HG02840 (cell line): ENCODE measurements at regions not wholly inside any gene's neighbourhood (a gene's known extent, or its start where the extent isn't known, plus 50 kb on each side); places are given as distances from the start of the nearest gene placed in this dataset.

Experiments used
- ATAC-seq: cut with Tn5 transposase; IDR thresholded peaks from one replicate; pipeline ENCODE4 v1.9.1; 2021; ENCODE audit warnings: mild to moderate bottlenecking, moderate library complexity, moderate number of reproducible peaks; ENCODE audit not compliant: unreplicated experiment, low FRiP score

DNA sequence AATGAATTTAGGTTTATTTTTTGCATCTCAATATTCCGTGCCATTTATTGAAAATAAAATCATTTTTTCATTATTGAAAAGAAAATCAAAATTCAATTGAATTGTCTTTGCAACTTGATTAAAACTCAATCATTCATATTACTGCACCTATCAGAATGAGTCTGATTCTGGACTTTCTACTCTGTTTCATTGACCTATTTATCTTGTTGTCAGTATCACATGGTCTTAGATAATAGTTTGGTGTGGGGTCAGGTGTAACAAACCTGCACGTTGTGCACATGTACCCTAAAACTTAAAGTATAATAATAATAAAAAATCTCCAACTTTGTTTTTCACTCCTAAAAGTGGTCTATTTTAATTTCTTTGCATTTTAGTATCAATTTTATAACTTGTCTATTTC lies 422.9 kb downstream of the RAD51AP2 start:
- no peak for ATAC-seq

DNA sequence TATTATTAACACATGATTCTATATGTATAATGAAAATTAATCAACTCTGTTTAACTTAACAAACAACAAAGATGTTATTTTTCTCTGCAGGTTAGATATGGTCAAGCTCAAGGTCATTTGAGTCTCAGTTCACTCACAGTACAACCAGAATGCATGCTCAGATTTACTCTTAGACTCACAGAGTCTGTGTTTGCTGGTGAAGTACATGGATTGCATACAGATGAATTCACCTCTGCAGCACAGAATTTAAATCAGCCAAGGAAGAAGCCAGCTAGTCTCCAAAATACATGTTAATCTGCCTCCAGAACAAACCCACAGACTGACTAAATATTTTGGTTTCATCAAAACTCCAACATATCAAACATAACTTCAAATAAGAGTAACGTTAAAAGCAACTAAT lies 424.5 kb downstream of the RAD51AP2 start:
- ATAC-seq, result no peak

DNA sequence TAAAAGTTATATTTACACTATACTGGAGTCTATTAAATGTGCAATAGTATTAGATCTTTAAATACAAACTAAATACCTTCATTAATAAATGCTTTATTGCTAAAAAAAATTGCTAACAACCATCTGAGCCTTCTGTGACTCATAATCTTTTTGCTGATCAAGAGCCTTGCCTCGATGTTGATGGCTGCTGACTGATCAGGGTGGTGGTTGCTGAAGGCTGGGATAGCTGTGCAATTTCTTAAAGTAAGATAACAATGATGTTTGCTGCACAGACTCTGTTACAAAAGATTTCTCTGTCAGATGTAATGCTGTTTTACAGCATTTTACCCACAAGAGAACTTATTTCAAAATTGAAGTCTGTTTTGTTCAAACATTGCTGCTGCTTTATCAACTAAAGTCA lies 421.4 kb upstream of the CYRIA start:
- no peak for ATAC-seq

DNA sequence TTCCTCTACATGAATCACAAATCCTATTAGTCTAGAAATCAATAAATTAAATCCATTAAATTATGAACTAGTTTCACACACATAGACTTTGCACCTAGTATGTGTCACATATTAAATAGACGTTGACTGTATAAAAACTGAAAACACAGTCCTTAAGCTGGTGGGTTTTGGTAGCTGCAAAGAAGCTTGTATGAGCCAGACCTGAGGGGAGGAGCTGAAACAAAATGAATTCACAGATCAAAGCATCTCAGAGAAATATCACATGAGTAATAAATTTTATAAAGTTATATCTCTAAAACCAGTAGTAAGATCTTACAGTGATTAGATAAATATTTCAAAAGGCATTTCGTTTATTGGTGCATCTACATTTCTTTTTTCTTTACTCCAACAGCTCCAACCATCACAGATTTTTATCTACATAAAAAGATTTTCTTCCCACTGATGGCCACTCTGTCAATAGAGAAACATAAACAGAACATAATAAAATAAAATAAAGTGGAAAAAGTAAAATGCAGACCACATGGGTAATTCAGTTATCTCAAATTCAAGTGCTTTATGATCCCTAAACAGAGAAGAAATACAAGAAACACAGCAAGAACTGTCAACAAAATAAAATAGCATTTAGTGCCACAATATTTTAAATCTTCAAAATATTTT lies 420.0 kb upstream of the CYRIA start:
- no peak for ATAC-seq

DNA sequence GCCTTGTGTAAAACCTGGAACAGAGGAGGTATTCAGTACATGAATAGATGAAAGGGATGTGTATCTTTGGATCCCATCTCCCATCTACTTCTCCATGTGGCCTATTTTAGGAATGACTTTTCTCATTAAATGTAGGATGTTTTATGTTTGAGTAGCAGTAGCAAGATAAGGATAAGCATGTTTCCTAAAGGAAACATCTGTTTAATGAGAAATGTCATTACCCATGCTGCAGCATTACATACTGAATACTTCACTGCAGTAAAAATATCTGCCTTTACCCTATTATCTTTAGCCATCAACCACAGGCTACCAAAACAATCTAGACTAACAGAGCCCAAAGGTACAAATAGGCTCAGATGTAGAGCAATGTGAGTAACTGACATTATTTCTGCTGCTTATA lies 419.2 kb upstream of the CYRIA start:
- no peak for ATAC-seq

DNA sequence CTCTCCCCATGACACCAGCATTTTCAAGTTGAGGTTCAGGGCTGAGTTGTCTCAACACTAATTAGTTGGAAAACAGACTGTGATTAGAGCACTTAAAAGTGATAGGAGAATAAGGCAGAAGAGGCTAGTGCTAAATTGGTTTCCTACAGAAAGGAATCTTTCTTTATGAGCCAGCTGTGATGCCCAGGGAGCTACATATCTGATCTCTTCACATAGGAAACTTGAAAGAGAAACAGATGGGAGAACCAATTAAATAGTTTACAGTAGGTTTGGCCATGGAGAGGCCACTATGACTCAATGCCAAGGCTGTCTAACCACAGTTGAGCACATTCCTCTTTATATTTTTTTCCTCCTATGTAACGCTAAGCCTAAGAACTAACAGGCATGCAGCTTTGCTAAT lies 418.3 kb upstream of the CYRIA start:
- ATAC-seq, result no peak

DNA sequence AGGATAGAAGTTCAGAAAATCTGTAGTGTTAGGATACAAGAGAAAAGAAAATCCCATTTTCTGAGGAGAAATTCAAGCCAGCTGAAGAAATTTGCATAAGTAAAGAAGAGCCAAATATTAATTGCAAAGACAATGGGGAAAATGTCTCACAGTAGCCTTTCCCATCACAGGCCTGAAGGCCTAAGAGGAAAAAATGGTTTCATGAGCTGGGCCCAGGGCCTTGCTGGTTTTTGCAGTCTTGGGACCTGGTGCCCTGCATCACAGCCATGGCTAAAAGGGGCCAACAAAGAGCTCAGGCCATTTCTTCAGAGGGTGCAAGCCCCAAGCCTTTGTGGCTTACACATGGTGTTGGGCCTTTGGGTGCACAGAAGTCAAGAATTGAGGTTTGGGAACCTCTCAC lies 413.6 kb upstream of the CYRIA start:
- ATAC-seq, result no peak

DNA sequence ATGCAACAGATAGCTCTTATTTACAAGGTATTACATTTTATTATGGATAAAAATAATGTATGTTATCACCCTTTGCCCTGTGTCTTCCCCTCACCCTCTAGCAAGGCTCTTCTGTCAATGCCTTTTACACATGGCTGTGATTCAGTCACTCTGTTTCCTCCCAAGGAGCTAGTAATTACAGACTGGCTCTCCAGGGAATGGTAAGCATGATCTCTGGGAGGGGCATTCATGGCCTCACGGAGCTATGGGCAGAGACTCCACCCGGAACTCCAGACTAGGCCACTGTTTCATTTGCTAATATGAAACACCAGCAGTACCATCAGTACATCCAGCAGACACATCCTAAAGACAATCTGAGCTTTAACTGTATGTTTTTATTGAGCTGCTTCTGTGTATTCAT lies 410.9 kb upstream of the CYRIA start:
- ATAC-seq, result no peak

DNA sequence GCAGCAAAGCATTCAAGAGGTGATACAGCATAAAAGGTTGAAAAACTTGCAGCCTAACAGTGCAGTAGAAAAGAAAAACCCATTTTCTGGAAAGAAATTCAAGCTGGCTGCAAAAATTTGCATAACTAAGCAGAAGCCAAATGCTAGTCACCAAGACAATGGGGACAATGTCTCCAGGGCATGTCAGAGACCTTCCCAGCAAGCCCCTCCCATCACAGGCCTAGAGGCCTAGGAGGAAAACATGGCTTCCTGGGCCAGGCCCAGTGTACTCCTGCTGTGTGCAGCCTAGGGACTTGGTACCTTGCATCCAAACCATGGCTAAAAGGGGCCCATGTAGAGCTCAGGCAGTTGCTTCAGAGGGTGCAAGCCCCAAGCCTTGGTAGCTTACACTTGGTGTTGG lies 405.1 kb upstream of the CYRIA start:
- no peak for ATAC-seq

DNA sequence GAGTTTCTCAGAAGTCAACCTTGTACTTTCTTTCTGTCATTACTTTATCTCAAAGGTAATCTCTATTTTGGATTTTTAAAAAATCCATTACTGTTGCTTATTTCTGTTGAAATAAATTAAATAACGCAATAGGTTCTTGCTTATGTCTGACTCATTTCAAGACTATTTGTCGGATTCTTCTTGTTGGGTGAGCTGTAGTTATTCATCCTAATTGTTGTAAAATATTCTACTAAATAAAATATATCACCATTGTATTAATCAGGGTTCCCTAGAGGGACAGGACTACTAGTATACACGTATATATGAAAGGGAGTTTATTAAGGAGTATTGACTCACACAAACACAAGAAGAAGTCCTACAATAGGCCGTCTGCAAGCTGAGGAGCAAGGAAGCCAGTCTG lies 403.9 kb upstream of the CYRIA start:
- no peak for ATAC-seq

DNA sequence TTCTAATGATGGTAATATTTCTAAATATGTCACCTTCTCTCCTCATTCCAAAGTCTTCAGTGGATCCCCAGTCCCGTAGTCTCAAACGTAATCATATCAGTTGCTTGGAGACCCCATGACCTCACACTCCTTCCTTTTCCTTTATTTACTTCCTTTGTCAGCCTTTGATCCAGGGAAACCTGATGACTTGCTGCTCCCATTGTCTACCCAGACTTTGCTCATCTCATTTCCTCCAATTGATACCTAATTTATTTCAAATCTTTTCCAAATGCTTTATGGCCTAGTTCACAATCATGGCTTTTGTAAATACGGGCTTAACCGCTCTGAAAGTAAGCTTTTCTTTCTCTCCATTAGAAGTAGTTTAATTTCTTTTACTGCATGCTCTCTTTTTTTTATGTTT lies 402.4 kb upstream of the CYRIA start:
- no peak for ATAC-seq

DNA sequence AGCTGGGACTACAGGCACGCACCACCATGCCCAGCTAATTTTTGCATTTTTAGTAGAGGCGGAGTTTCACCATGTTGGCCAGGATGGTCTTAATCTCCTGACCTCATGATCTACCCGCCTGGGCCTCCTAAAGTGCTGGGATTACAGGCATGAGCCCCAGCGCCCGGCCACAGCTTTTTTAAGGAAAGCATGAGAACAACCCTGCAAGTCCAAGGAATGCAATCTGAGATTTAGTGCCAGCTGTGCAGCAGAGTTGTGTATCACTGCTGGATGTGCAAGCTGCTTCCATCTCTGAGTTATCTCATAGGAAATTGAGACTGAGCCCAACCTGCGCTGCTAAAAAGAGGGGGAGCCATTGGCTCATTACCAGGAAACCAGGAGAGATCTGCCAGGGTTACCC lies 399.9 kb upstream of the CYRIA start:
- no peak for ATAC-seq

DNA sequence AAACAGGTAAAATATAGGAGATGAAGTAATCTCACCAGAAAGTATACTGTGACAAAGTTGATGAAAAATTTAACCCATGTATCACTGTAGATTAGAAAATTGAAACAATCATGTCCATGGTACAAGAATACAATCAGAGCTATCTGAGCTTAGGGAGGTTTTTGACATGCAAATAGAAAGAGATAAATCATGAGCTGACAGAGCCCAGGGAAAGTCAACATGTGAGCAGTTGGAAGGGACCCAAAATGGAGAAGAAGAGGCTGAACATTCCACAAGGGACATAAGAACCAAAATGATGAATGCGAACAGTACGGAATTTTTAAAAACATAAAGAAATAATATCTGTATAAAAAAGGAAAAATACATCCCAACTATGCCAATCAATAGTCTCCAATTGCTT lies 395.4 kb upstream of the CYRIA start:
- ATAC-seq, result no peak

DNA sequence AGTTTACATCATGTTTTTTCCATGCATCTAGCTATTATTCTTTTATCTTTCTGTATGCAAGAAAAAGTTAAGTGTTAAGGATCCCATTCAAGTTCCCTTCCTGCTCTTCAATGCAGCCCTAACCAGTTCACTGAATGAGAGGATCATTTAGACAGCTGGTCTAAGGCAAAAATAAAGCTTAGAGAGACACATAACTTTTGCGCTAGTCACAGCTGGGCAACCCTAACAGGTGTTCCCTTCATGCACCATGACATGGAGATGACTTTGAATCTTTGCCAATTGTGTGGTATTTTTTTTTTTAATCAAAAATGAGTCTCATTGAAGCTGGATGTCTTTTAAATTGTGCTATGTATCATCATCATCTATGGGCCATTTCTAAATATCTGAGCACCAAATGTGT lies 393.8 kb upstream of the CYRIA start:
- ATAC-seq, result no peak

DNA sequence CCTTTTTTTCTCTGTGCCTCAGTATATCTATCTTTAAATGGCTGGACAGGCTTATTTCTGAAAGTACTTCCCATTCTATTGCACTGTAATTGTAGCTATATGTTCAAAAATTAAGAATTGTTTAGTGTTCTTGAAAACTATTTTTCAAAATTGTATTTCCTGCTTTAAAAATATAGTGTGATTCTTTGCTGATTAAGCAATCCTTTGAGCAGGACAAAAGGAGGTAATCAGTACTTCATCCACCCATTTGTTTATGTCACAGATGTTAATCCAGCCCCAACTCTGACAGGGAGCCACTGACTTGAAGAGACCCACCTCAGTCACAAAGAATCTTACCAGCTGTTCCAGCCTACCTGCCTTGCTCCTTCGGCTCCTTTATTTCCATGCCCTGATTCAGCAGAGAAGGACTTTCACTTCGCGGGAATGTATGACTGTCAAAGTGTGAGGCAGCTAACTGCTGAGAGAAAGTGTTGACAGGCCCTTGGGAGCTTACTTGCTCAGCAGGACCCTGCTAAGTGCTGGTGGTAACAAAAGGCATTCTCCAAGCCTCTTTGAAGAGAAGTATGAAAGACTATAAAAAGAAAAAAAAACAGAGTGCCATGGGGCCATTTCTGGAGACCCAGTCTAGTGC lies 393.3 kb upstream of the CYRIA start:
- no peak for ATAC-seq

DNA sequence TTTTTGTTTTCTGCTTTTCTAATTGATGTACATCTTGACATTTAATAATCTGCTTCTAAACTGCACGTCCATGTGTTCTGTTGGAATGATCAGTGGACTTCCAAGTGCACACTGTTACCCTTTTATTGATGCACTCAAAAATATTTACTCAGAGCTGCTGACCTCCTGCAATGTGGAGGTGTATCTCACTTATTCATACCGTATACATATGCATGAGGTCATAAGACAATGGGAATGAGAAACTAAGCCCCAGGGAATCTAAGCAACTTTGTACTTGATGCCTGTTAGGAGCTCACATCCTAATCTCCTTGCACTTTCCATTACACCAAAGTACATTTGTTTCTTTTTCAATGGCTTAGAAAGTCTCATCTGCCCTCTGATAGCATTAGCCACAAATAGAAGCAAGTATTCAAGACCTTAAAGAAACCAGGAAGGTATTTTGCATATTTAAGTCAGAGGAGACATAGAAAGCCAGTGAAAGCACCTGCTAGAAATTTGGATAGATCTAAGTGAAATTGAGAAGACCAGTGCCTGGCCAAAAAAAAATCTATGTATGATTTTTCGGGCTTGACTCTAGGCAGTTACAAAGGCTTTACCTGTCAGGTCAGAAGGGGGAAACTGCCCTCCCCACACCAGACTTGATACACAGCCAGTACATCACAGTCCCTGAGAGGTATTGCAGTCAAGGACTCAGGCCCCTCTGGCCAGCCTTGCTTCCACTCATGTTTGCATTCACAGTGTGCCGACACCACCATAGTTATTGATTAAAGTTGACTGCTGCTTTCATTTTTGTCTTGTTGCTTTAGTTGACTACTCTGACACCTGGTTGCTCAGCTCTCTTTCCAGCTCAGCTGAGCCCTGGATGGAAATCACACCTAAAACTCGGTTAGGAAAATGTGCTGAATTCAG lies 391.7 kb upstream of the CYRIA start:
- peak; percentile 70 for ATAC-seq

DNA sequence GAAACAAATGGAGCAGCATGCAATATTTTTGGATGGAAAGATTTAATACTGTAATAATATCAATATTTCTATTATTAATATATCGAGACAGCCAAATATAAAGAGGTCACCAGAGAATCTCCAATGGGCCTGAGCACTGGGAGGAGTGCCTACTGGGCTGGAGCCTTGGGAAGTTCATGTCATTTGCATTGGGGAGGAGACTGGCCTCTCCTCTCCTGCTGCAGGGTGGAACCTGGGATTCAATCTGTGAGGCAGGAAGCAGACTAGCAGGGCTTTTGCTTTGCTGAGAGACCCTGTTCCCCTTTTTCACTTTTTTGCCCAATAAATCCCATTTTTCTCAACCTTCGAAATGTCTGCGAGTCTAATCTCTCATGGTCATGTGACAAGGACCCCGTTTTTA lies 390.6 kb upstream of the CYRIA start:
- ATAC-seq, result no peak

DNA sequence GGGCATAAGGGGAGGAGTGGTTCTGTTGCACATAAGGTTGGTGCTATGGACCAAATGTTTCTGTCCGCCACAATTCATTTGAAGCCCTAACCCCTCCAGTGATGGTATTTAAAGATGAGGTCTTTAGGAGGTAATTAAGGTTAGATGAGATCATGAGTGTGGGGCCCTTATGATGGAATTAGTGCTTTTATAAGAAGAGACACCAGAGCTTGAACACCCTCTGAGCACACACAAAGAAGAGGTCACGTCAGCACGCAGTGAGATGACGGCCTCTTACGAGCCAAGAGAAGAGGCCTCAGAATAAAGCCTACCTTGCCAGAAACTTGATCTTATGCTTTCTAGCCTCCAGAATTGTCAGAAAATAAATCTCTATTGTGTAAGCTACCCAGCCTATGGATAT lies 386.4 kb upstream of the CYRIA start:
- ATAC-seq, result no peak

DNA sequence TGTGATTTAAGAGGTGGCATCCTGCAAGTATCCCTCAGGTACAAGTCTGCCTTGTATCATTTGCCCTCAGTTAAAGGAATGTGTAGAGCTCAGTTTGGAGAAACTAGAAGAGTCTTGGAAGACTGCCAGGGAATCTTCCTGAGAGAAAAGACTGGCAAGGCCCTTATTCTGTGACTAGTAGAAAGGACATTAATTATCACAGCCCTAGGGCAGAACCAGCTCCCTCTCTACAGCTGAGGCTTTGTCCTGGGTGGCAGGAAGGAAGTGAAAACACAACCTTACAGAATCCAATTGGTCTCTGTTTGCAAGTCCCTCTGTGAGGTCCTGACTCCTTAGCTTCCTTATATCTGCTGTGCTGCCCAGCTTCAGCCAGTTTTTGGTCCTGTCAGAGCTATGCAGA lies 385.9 kb upstream of the CYRIA start:
- no peak for ATAC-seq

DNA sequence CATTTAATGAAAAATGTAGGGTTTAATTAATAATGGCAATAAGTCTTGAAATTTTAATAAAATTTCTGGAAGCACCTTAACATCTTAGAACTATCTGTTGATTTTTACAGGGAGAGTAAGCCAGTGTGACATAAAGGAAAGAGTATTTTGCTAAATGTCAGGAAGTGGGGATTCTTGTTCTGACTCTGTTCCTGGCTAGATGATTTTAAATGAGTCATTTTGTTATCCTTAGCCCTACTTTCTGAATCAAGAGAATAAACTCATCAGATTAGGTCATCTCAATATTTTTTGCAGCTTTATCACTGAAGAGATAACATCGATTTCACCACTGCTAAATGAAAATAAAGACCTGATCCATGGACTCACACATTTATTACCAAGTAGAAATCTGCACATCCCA lies 377.5 kb upstream of the CYRIA start:
- no peak for ATAC-seq

DNA sequence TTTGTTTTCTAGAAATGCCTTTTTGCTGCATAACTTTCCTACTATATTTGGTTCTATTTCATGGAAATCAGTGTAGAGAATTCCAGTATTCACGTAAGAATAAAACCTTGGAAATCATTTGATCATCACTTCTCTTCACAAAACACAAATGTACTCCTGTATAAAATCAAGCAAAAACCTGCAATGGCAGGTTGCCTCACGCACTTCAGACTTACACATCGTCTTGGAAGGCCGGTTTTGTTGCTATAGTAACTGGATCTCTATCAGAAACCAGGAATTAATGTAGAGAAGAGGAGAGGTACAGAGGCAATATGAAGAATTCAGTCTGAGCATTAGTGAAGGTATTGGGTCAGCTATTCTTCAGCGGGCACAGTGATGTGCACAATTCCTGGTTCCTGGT lies 370.7 kb upstream of the CYRIA start:
- no peak for ATAC-seq

DNA sequence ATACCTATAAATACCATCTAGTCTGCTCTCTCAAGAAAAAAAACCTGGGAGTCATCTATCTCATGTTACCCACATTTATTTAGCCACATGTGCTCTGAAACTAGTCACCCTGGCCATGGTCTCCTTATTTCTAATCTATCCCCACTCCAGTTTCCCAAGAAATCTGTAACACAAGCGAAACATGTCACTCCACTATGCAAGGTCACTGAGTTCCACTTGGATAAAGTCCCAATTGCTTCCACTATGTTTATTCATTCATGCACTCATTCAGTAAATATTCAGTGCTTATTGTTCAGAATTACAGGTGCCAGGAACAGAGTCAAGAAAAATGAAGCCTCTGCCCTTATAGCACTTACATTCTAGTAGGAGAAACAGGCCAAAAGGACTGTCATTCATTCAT lies 369.4 kb upstream of the CYRIA start:
- no peak for ATAC-seq
